HEK293 (cell line): ENCODE measurements at regions not wholly inside any gene's neighbourhood (a gene's known extent, or its start where the extent isn't known, plus 50 kb on each side); places are given as distances from the start of the nearest gene placed in this dataset.

Experiments used
- CTCF ChIA-PET: fragments of 350-600 bp; formaldehyde crosslinking; extraction: SDS; loops from one replicate; lab custom pipeline; 2021; ENCODE audit warnings: antibody characterized with exemption; lab: Yijun Ruan, JAX
- POLR2A ChIA-PET: fragments of 300-600 bp; formaldehyde crosslinking; extraction: SDS; loops from one replicate; lab custom pipeline; 2020; ENCODE audit warnings: antibody characterized with exemption, inconsistent platforms; lab: Yijun Ruan, JAX
- H3K27ac ChIP-seq: fragments of 200-500 bp; sonication (Bioruptor generic); 2 replicates; pipeline ENCODE4 v1.5.1; 2014; ENCODE audit warnings: low read depth, low read length, control low read depth, inconsistent platforms; ENCODE audit errors: extremely low read depth
- H3K36me3 ChIP-seq, 2 experiments: fragments of 200-500 bp in 1 of 2; sonication (Bioruptor generic) in 1 of 2; 1 replicate in 1 of 2; 2 replicates in 1 of 2; pipeline ENCODE4 v1.5.1; 2014 to 2017; ENCODE audit warnings: inconsistent platforms in 2 of 2, low read length in 2 of 2; ENCODE audit not compliant: control insufficient read depth in 2 of 2, insufficient read depth in 1 of 2
- H3K4me1 ChIP-seq: fragments of 200-500 bp; sonication (Bioruptor generic); 2 replicates; pipeline ENCODE4 v1.5.1; 2014; ENCODE audit warnings: mild to moderate bottlenecking, low read length, inconsistent platforms; ENCODE audit not compliant: control insufficient read depth, insufficient read depth
- H3K4me3 ChIP-seq: 2 replicates; pipeline ENCODE4 v1.5.1; 2011; ENCODE audit warnings: low read depth, mild to moderate bottlenecking, control low read depth, low read length, moderate library complexity
- H3K9me3 ChIP-seq: fragments of 200-500 bp; sonication (Bioruptor generic); 2 replicates; pipeline ENCODE4 v1.5.1; 2014; ENCODE audit warnings: low read depth, low read length, inconsistent platforms; ENCODE audit not compliant: control insufficient read depth, insufficient read depth
- CTCF ChIP-seq: fragments of 450-650 bp; formaldehyde crosslinking; IDR thresholded peaks from 2 replicates; pipeline ENCODE4 v1.5.1; 2016; ENCODE audit warnings: missing biosample characterization, missing genetic modification characterization
- IKZF3 ChIP-seq: fragments of 450-650 bp; IDR thresholded peaks from 2 replicates; pipeline ENCODE4 v1.5.0; 2018; ENCODE audit warnings: missing biosample characterization, mild to moderate bottlenecking, missing genetic modification characterization, moderate library complexity
- SETDB1 ChIP-seq: IDR thresholded peaks from one replicate; pipeline ENCODE4 v1.6.1; 2017; ENCODE audit warnings: mild to moderate bottlenecking, low read length, moderate library complexity, mixed read lengths; ENCODE audit not compliant: insufficient read length
- SP3 ChIP-seq: fragments of 450-650 bp; formaldehyde crosslinking; IDR thresholded peaks from 2 replicates; pipeline ENCODE4 v1.5.1; 2016; ENCODE audit warnings: missing biosample characterization, missing genetic modification characterization
- ZBTB6 ChIP-seq: fragments of 450-650 bp; formaldehyde crosslinking; IDR thresholded peaks from 2 replicates; pipeline ENCODE4 v1.5.1; 2017; ENCODE audit warnings: missing biosample characterization, missing genetic modification characterization
- ZNF112 ChIP-seq: fragments of 450-650 bp; formaldehyde crosslinking; IDR thresholded peaks from 2 replicates; pipeline ENCODE4 v1.5.0; 2017; ENCODE audit warnings: missing biosample characterization, missing genetic modification characterization
- ZNF184 ChIP-seq: fragments of 450-650 bp; IDR thresholded peaks from 2 replicates; pipeline ENCODE4 v1.5.1; 2018; ENCODE audit warnings: missing biosample characterization, mild to moderate bottlenecking, missing genetic modification characterization
- ZNF362 ChIP-seq: fragments of 450-650 bp; formaldehyde crosslinking; IDR thresholded peaks from 2 replicates; pipeline ENCODE4 v1.5.1; 2016; ENCODE audit warnings: missing biosample characterization, missing genetic modification characterization
- ZNF366 ChIP-seq: fragments of 450-650 bp; formaldehyde crosslinking; conservative IDR thresholded peaks from 2 replicates; pipeline ENCODE4 v1.5.1; 2016; ENCODE audit warnings: missing biosample characterization, missing genetic modification characterization
- ZNF391 ChIP-seq: fragments of 450-650 bp; formaldehyde crosslinking; IDR thresholded peaks from 2 replicates; pipeline ENCODE4 v1.5.1; 2016; ENCODE audit warnings: low read depth, missing biosample characterization, missing genetic modification characterization, borderline replicate concordance
- ZNF529 ChIP-seq: fragments of 450-650 bp; formaldehyde crosslinking; IDR thresholded peaks from 2 replicates; pipeline ENCODE4 v1.5.1; 2017; ENCODE audit warnings: missing genetic modification characterization, missing biosample characterization; ENCODE audit not compliant: insufficient replicate concordance
- ZNF610 ChIP-seq: fragments of 450-650 bp; formaldehyde crosslinking; IDR thresholded peaks from 2 replicates; pipeline ENCODE4 v1.5.1; 2016; ENCODE audit warnings: missing biosample characterization, missing genetic modification characterization, borderline replicate concordance
- ZNF654 ChIP-seq: fragments of 450-650 bp; formaldehyde crosslinking; IDR thresholded peaks from 2 replicates; pipeline ENCODE4 v1.5.1; 2016; ENCODE audit warnings: low read depth, missing biosample characterization, missing genetic modification characterization

- TF ChIP-seq ZNF366 (tag by site-specific recombination): 0 out of 2 replicates have a peak, but pooled peaks have one; percentile 34
- no peak for TF ChIP-seq ZNF391 (tag by site-specific recombination)
- H3K4me1 ChIP-seq: no peaks in the 10 kb centered on the region
- CTCF ChIA-PET: interaction anchor here (0.6 to 6.8 kb wide), 23 partner anchors 10 to 727 kb away, joined by 3 to 76 read pairs (median 6); no protein-coding TSS in a partner anchor
- H3K27ac ChIP-seq: no peak overlapping the region
- H3K9me3 ChIP-seq: no peaks in the 10 kb centered on the region
- POLR2A ChIA-PET: interaction anchor here (0.6 kb wide), 1 partner anchor 25 kb away, joined by 3 read pairs; no protein-coding TSS in a partner anchor
- H3K4me3 ChIP-seq: no peak overlapping the region
- H3K36me3 ChIP-seq: no peaks in the 10 kb centered on the region
Measured at GRCh38 chr14:21724090-21724973, 50.7 kb upstream of the OR4E1 start.

GRCh38 chr14:21723431-21724045 is 49.9 kb upstream of the OR4E1 start:
- H3K4me1 ChIP-seq: no peaks in the 10 kb centered on the region
- H3K4me3 ChIP-seq: no peak overlapping the region
- ChIA-PET POLR2A (interaction anchor here (0.6 kb wide), 1 partner anchor 25 kb away, joined by 3 read pairs; no protein-coding TSS in a partner anchor), CTCF (interaction anchor here (0.5 to 6.8 kb wide), 29 partner anchors 9 to 728 kb away, joined by 3 to 76 read pairs (median 5); no protein-coding TSS in a partner anchor)
- no peaks in the 10 kb centered on the region for H3K36me3 ChIP-seq
- no peaks in the 10 kb centered on the region for H3K9me3 ChIP-seq
- H3K27ac ChIP-seq: no peak overlapping the region
- TF ChIP-seq SETDB1: no peak
- no peak for TF ChIP-seq ZNF112 (tag by site-specific recombination)
- no peak for TF ChIP-seq ZBTB6 (tag by site-specific recombination)
- peak; percentile 30 for TF ChIP-seq ZNF654 (tag by site-specific recombination)
- peak; percentile 36; the same call in 1 of the 2 replicates for TF ChIP-seq IKZF3 (tag by site-specific recombination)
- TF ChIP-seq ZNF184 (tag by site-specific recombination): no peak
- TF ChIP-seq ZNF366 (tag by site-specific recombination): no peak
- no peak for TF ChIP-seq ZNF362 (tag by site-specific recombination)
- TF ChIP-seq ZNF610 (tag by site-specific recombination): peak; percentile 90
- no peak for TF ChIP-seq ZNF529 (tag by site-specific recombination)
- TF ChIP-seq SP3 (tag by site-specific recombination): no peak
- TF ChIP-seq CTCF (tag by site-specific recombination): peak; percentile 43
